LNCAP (cell line): ENCODE measurements at regions not wholly inside any gene's neighbourhood (a gene's known extent, or its start where the extent isn't known, plus 50 kb on each side); places are given as distances from the start of the nearest gene placed in this dataset.

ENCODE experiments used
- TF ChIP-seq, protein P1 (sequence below): fragments of 450-650 bp; IDR thresholded peaks from 2 replicates; pipeline ENCODE4 v1.5.1; 2017; ENCODE audit warnings: mild to moderate bottlenecking

DNA sequence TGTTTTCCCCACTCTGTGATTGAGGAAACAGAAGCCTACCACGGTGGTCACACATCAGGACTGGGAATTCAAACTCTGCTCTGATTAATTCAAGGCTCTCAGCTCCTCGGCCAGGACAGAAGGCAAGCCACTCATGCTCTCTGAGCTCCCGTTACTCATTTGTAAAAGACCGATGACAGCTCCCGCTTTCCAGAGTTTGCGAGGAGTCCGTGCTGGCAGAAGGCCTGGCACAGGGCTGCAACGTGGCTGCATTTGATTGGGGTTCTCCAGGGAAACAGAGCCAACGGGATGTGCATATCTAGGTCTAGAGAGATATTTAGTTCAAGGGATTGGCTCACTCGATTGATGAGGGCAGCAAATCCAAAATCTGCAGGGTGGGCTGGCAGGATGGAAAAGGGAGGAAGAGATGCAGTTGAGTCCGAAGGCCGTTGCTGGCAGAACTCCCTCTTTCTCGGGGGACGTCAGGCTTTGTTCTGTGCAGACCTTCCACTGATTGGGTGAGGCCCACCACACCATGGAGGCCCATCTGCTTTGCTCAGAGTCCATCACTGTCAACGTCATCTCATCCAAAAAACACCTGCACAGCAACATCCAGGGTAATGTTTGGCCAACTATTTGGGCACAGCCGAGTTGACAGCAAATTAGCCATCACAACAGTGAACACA is 215.5 kb upstream of the RPL38 start:
- TF ChIP-seq, protein P1, sequence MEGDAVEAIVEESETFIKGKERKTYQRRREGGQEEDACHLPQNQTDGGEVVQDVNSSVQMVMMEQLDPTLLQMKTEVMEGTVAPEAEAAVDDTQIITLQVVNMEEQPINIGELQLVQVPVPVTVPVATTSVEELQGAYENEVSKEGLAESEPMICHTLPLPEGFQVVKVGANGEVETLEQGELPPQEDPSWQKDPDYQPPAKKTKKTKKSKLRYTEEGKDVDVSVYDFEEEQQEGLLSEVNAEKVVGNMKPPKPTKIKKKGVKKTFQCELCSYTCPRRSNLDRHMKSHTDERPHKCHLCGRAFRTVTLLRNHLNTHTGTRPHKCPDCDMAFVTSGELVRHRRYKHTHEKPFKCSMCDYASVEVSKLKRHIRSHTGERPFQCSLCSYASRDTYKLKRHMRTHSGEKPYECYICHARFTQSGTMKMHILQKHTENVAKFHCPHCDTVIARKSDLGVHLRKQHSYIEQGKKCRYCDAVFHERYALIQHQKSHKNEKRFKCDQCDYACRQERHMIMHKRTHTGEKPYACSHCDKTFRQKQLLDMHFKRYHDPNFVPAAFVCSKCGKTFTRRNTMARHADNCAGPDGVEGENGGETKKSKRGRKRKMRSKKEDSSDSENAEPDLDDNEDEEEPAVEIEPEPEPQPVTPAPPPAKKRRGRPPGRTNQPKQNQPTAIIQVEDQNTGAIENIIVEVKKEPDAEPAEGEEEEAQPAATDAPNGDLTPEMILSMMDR: no peak

DNA sequence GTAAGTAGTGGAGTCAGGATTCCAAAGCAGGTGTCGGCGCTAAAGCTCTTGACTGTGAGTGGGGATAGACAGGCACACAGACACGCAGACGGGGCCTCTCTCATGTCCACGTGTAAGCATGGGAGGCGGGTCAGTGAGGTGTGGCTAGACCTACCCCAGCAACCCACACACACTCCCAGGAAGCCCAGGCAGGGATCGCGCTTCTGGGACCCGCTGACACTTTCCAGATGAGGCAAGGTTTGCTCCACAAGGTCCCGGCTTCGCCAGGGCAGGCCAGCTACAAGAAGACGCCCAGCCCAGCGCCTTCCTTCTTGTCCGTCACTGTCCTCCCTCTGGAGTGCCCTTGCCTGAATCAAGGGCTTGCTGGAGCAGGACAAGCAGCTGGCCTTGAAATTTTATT is 213.8 kb upstream of the RPL38 start:
- TF ChIP-seq, protein P1: no peak

DNA sequence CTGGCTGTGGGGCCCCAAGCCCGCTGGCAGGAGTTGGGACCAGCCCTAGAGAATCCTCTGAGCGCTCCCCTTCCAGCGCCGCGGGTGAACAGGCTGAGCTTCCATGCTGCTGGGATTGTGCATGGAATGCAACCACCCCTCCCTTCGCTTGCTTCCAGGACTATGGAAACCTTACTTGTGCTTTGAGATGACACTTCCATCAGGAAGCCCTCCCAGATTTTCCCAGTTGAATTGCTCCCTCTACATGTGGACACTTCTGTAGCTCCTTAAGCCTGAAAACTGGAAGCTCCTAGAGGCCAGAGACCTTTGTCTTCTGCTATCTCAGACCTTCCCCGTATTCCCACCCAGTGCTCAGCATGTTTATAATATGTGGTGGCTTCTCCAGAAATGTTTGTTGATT is 213.2 kb upstream of the RPL38 start:
- TF ChIP-seq, protein P1: no peak

DNA sequence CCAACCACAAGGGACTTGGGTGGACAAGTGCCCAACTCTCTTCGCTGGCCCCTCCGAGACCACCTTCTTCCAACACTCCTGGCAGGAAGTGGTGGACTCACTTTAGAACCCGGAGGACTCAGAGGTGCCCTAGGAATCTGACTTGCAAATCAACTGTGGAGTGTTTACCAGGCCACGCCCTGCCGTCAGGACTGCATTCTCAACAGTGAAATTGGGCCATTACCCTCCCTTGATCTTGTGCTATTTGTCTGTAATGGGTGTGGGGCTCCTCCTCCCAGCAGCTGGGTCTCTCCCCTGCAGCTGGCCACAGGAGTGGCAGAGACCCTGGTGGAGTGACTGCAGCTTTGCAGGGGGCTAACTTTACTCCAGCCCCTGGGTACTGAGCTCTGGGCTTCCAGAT is 212.2 kb upstream of the RPL38 start:
- TF ChIP-seq, protein P1: no peak

DNA sequence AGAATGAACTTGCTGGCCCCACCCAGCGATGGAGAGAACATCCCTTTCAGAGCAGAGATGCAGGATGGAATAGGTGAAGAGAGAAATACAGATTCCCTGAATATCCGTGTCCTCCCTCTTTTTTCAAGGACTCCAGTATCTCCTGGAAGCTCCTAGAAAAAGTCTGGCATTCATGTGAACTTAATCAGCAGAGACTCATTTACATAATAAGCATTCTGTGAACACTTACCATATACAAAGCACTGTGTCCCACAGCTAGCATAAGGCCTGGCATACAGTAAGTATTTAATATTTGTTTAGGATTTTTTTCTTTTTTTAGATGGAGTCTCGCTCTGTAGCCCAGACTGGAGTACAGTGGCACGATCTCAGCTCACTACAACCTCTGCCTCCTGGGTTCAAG is 208.5 kb upstream of the RPL38 start:
- TF ChIP-seq, protein P1: no peak

DNA sequence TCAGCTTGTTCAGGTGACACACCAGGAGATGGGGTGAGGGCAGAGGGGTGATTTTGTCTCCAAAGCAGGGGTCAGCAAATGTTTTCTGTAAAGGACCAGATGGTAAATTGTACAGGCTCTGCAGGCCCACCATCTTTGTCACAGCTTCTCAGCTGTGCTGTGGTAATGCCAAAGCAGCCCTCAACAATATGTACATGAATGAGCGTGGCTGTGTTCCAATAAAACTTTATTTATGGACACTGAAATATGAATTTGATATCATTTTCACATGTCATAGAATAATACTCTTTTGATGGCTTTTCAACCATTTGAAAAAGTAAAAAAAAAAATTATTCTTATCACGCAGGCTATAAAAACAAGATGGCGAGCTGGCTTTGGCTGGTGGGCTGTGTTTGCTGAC is 206.4 kb upstream of the RPL38 start:
- TF ChIP-seq, protein P1: no peak

DNA sequence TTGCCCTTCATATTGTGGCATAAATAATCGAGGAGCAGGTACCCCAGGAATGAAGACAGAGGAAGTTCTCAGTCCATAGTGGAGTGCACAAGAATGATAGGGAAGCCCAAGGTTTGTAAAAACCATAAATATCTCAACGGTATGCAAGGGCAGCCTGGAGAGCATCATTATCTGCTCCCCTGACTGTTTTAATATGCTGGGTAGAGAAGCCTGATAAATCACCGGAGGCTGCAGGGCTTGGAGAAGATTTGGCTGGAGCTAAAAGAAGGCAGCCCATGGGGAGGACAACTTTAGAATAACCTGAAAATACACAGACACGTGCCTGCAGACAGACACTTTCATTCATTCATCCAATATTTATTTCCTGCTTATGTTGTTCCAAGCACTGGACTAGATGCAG is 205.2 kb upstream of the RPL38 start:
- TF ChIP-seq, protein P1: no peak
